ENCODE measurements at regions not wholly inside any gene's neighbourhood (a gene's known extent, or its start where the extent isn't known, plus 50 kb on each side); places are given as distances from the start of the nearest gene placed in this dataset.
A peak's percentile ranks its signal among the peaks of the same experiment; 100 is the strongest.

DNA sequence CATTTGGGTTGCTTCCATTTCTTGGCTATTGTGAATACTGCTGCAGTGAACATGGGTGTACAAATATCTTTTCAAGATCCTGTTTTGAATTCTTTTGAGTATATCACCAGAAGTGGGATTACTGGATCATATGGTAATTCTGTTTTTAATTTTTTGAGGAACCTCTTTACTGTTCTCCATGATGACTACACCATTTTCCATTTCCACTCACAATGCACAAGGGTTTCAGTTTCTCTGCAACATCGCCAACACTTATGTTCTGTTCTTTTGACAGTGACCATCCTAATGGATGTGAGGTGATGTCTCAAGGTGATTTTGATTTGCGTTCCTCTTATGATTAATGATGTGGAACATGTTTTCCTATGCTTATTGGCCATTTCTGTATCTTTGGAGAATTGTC lies 214.4 kb upstream of the ZFP64 start:
- intact Hi-C loops (cut with micrococcal nuclease): no loop called here

GRCh38 chr20:52405417-52405816 lies 213.8 kb upstream of the ZFP64 start:
- Histone ChIP-seq H3K4me3 (ENCODE audit: control extremely low read depth in 1 of 5, extremely low read depth in 1 of 5, insufficient read depth in 1 of 5, low read depth in 2 of 5, low read length in 4 of 5) (no peak overlapping the region), H4K20me1 (ENCODE audit: control insufficient read depth, insufficient read depth, low read length, poor library complexity, severe bottlenecking) (no peaks in the 10 kb centered on the region), H3K9me3 (ENCODE audit: control extremely low read depth in 1 of 3, control insufficient read depth in 2 of 3, insufficient read depth in 1 of 3, low read length in 2 of 3) (no peaks in the 10 kb centered on the region), H3K4me2 (replicated peaks; ENCODE audit: low read depth, low read length, poor library complexity, severe bottlenecking) (peak overlapping the region; percentile 5), H3K36me3 (replicated peaks in 1 of 2; ENCODE audit: control extremely low read depth in 1 of 2, control insufficient read depth in 1 of 2, extremely low read depth in 1 of 2, insufficient read depth in 2 of 2, low read length in 1 of 2) (no peaks in the 10 kb centered on the region), H3K9ac (ENCODE audit: low read length) (no peak overlapping the region), H3K4me1 (ENCODE audit: control insufficient read depth in 2 of 2, insufficient read depth in 2 of 2, low read length in 2 of 2) (peaks cover 5 to 9% of the 10 kb centered on the region in 2 donors), H2AFZ (ENCODE audit: insufficient read depth, low read depth, low read length, poor library complexity, severe bottlenecking) (no peak overlapping the region), H3K27me3 (replicated peaks in 1 of 4; ENCODE audit: control extremely low read depth in 1 of 4, control insufficient read depth in 3 of 4, insufficient read depth in 4 of 4, low read length in 3 of 4) (no peaks in the 10 kb centered on the region), H3K79me2 (ENCODE audit: control insufficient read depth, insufficient read depth, low read length) (no peaks in the 10 kb centered on the region), H3K27ac (ENCODE audit: low read length in 2 of 2) (no peak overlapping the region)
- ATAC-seq (ENCODE audit: low read depth): peak; percentile 14
- ChIA-PET POLR2A (no interaction called here), CTCF (interaction anchor here (0.7 kb wide), 1 partner anchor 276 kb away, joined by 3 read pairs; no protein-coding TSS in a partner anchor)
- intact Hi-C loops (cut with micrococcal nuclease): no loop called here
- peak; percentile 5 for DNase-seq
- H3K4me1 Mint-ChIP-seq: peaks cover 34% of the 10 kb centered on the region
- WGBS (ENCODE audit: insufficient coverage): no CpG with 5 or more reads among the region's 1 CpG
- no peak for TF ChIP-seq EZH2 (IDR thresholded peaks at IDR 0.05; ENCODE audit: borderline replicate concordance, insufficient read depth, low read depth, low read length, poor library complexity, severe bottlenecking)
- TF ChIP-seq, protein P1, sequence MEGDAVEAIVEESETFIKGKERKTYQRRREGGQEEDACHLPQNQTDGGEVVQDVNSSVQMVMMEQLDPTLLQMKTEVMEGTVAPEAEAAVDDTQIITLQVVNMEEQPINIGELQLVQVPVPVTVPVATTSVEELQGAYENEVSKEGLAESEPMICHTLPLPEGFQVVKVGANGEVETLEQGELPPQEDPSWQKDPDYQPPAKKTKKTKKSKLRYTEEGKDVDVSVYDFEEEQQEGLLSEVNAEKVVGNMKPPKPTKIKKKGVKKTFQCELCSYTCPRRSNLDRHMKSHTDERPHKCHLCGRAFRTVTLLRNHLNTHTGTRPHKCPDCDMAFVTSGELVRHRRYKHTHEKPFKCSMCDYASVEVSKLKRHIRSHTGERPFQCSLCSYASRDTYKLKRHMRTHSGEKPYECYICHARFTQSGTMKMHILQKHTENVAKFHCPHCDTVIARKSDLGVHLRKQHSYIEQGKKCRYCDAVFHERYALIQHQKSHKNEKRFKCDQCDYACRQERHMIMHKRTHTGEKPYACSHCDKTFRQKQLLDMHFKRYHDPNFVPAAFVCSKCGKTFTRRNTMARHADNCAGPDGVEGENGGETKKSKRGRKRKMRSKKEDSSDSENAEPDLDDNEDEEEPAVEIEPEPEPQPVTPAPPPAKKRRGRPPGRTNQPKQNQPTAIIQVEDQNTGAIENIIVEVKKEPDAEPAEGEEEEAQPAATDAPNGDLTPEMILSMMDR (IDR thresholded peaks at IDR 0.05): no peak
- no peak overlapping the region for H3K27ac Mint-ChIP-seq
- H3K27me3 Mint-ChIP-seq: no peaks in the 10 kb centered on the region
- H3K9me3 Mint-ChIP-seq (ENCODE audit: insufficient read depth): peaks cover 4% of the 10 kb centered on the region
- H3K4me3 Mint-ChIP-seq: no peak overlapping the region

More for the DNA sequence above, 214.4 kb upstream of the ZFP64 start:
- ATAC-seq (ENCODE audit: low read depth) (no peak), DNase-seq (no peak)
- TF ChIP-seq EZH2 (IDR thresholded peaks at IDR 0.05; ENCODE audit: borderline replicate concordance, insufficient read depth, low read depth, low read length, poor library complexity, severe bottlenecking): no peak
- TF ChIP-seq, protein P1 (IDR thresholded peaks at IDR 0.05): no peak
- Mint-ChIP-seq H3K9me3 (ENCODE audit: insufficient read depth) (peaks cover 4% of the 10 kb centered on the region), H3K4me1 (peaks cover 38% of the 10 kb centered on the region), H3K27me3 (no peaks in the 10 kb centered on the region), H3K27ac (no peak overlapping the region), H3K4me3 (no peak overlapping the region)
- Histone ChIP-seq H3K27me3 (replicated peaks in 1 of 4; ENCODE audit: control extremely low read depth in 1 of 4, control insufficient read depth in 3 of 4, insufficient read depth in 4 of 4, low read length in 3 of 4) (no peaks in the 10 kb centered on the region), H3K27ac (ENCODE audit: low read length in 2 of 2) (no peak overlapping the region), H3K36me3 (replicated peaks in 1 of 2; ENCODE audit: control extremely low read depth in 1 of 2, control insufficient read depth in 1 of 2, extremely low read depth in 1 of 2, insufficient read depth in 2 of 2, low read length in 1 of 2) (no peaks in the 10 kb centered on the region), H3K4me1 (ENCODE audit: control insufficient read depth in 2 of 2, insufficient read depth in 2 of 2, low read length in 2 of 2) (peaks cover 5 to 9% of the 10 kb centered on the region in 2 donors), H3K4me3 (ENCODE audit: control extremely low read depth in 1 of 5, extremely low read depth in 1 of 5, insufficient read depth in 1 of 5, low read depth in 2 of 5, low read length in 4 of 5) (no peak overlapping the region), H3K79me2 (ENCODE audit: control insufficient read depth, insufficient read depth, low read length) (no peaks in the 10 kb centered on the region), H4K20me1 (ENCODE audit: control insufficient read depth, insufficient read depth, low read length, poor library complexity, severe bottlenecking) (no peaks in the 10 kb centered on the region), H3K9ac (ENCODE audit: low read length) (no peak overlapping the region), H3K9me3 (ENCODE audit: control extremely low read depth in 1 of 3, control insufficient read depth in 2 of 3, insufficient read depth in 1 of 3, low read length in 2 of 3) (no peaks in the 10 kb centered on the region), H2AFZ (ENCODE audit: insufficient read depth, low read depth, low read length, poor library complexity, severe bottlenecking) (no peak overlapping the region), H3K4me2 (replicated peaks; ENCODE audit: low read depth, low read length, poor library complexity, severe bottlenecking) (no peak overlapping the region)
- ChIA-PET POLR2A (no interaction called here), CTCF (interaction anchor here (0.7 kb wide), 1 partner anchor 276 kb away, joined by 3 read pairs; no protein-coding TSS in a partner anchor)
- WGBS (ENCODE audit: insufficient coverage): 100% methylated on average over 1 of the region's 2 CpGs
